ENCODE measurements at regions not wholly inside any gene's neighbourhood (a gene's known extent, or its start where the extent isn't known, plus 50 kb on each side); places are given as distances from the start of the nearest gene placed in this dataset.

GRCh38 chr6:93779086-93779841 lies 359.9 kb upstream of the EPHA7 start:
- TF ChIP-seq, protein P1, sequence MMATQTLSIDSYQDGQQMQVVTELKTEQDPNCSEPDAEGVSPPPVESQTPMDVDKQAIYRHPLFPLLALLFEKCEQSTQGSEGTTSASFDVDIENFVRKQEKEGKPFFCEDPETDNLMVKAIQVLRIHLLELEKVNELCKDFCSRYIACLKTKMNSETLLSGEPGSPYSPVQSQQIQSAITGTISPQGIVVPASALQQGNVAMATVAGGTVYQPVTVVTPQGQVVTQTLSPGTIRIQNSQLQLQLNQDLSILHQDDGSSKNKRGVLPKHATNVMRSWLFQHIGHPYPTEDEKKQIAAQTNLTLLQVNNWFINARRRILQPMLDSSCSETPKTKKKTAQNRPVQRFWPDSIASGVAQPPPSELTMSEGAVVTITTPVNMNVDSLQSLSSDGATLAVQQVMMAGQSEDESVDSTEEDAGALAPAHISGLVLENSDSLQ (IDR thresholded peaks at IDR 0.05): no peak
- TF ChIP-seq ZNF384 (IDR thresholded peaks at IDR 0.05): no peak
- no peak for TF ChIP-seq SUZ12 (IDR thresholded peaks at IDR 0.05)
- no peak for TF ChIP-seq LEF1 (IDR thresholded peaks at IDR 0.05; ENCODE audit: borderline replicate concordance)
- no peak; the same call in 1 of the 2 replicates for TF ChIP-seq L3MBTL2 (conservative IDR thresholded peaks at IDR 0.05)
- TF ChIP-seq FOXA1 (IDR thresholded peaks at IDR 0.05): no peak
- TF ChIP-seq BHLHE40 (IDR thresholded peaks at IDR 0.05; ENCODE audit: borderline replicate concordance): no peak
- no peak for TF ChIP-seq SP1 (IDR thresholded peaks at IDR 0.05)
- no peak for TF ChIP-seq FOXM1 (IDR thresholded peaks at IDR 0.05; ENCODE audit: borderline replicate concordance)
- no peak for TF ChIP-seq TARDBP (IDR thresholded peaks at IDR 0.05)
- no peak for TF ChIP-seq ELF4 (IDR thresholded peaks at IDR 0.05)
- TF ChIP-seq ARNT (IDR thresholded peaks at IDR 0.05): no peak
- CTCF ChIA-PET: interaction anchor here (0.7 kb wide), 1 partner anchor 10 kb away, joined by 3 read pairs; no protein-coding TSS in a partner anchor

DNA sequence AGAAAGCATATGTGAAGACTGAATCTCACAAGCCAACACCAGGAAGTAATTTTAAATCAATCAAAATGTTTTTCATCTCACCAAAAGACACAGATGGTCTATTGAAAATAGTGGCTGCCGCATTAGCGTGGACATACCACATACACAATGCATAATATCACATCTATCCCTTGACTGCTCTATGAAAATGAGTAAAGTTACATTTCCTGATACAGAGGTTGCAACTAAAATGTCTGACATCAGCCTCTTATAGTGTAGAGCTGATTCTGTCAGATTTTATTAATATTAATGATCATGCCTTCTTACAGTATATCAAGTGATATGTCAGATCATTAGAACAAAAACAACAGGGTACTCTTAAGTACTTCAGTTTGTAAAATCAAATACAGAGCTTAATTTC lies 339.8 kb upstream of the EPHA7 start:
- TF ChIP-seq NFRKB (IDR thresholded peaks at IDR 0.05): no peak
- no peak for TF ChIP-seq ARNT (IDR thresholded peaks at IDR 0.05)
- TF ChIP-seq ZNF384 (IDR thresholded peaks at IDR 0.05): no peak
- POLR2A ChIA-PET: no interaction called here
- CTCF ChIA-PET: no interaction called here
- no peak for DNase-seq (ENCODE audit: extremely low spot score)

More at GRCh38 chr6:93779086-93779841, 359.9 kb upstream of the EPHA7 start:
- no peak for DNase-seq (ENCODE audit: extremely low spot score)
- POLR2A ChIA-PET: no interaction called here

- TF ChIP-seq, protein P1 (IDR thresholded peaks at IDR 0.05): no peak
- TF ChIP-seq FOXM1 (IDR thresholded peaks at IDR 0.05; ENCODE audit: borderline replicate concordance) (no peak), HDGF (IDR thresholded peaks at IDR 0.05; ENCODE audit: borderline replicate concordance) (no peak), SP1 (IDR thresholded peaks at IDR 0.05) (no peak), TARDBP (IDR thresholded peaks at IDR 0.05) (no peak), BHLHE40 (IDR thresholded peaks at IDR 0.05; ENCODE audit: borderline replicate concordance) (no peak)
- ChIA-PET CTCF (no interaction called here), POLR2A (no interaction called here)
- no peak for DNase-seq (ENCODE audit: extremely low spot score)
These were observed 332.6 kb upstream of the EPHA7 start for GRCh38 chr6:93751969-93752368.

- TF ChIP-seq L3MBTL2 (conservative IDR thresholded peaks at IDR 0.05) (no peak), TARDBP (IDR thresholded peaks at IDR 0.05) (no peak), ELF4 (IDR thresholded peaks at IDR 0.05) (no peak), FOXA1 (IDR thresholded peaks at IDR 0.05) (no peak), LEF1 (IDR thresholded peaks at IDR 0.05; ENCODE audit: borderline replicate concordance) (no peak), ARNT (IDR thresholded peaks at IDR 0.05) (no peak), BHLHE40 (IDR thresholded peaks at IDR 0.05; ENCODE audit: borderline replicate concordance) (no peak), FOXM1 (IDR thresholded peaks at IDR 0.05; ENCODE audit: borderline replicate concordance) (no peak), HDGF (IDR thresholded peaks at IDR 0.05; ENCODE audit: borderline replicate concordance) (no peak), ZNF384 (IDR thresholded peaks at IDR 0.05) (no peak), FOXK2 (IDR thresholded peaks at IDR 0.05) (no peak), CTBP1 (IDR thresholded peaks at IDR 0.05; ENCODE audit: borderline replicate concordance) (no peak), SUZ12 (IDR thresholded peaks at IDR 0.05) (no peak), NFRKB (IDR thresholded peaks at IDR 0.05) (no peak), SP1 (IDR thresholded peaks at IDR 0.05) (no peak)
- TF ChIP-seq, protein P1 (IDR thresholded peaks at IDR 0.05): no peak
- ChIA-PET POLR2A (no interaction called here), CTCF (no interaction called here)
- no peak for DNase-seq (ENCODE audit: extremely low spot score)
These were observed 330.6 kb upstream of the EPHA7 start for GRCh38 chr6:93749930-93750329.

DNA sequence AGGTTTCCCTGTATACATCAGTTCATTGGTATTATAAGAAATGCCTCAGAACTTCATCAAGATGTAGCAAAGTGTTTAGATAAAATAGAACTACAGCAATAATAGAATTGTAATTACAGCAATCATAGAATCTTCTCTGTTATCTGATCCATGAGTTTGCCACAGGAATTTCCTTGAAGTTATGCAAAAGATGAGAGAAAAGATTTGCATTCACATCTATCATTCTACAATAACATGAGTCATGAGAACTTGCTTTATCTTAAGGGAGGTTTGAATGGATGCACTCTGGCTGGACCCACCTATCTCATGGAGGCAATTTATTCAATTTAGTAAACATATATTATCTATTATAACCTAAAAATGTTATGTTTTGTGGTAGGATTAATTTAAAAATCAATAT lies 329.8 kb upstream of the EPHA7 start:
- CTCF ChIA-PET: no interaction called here
- POLR2A ChIA-PET: no interaction called here
- TF ChIP-seq BHLHE40 (IDR thresholded peaks at IDR 0.05; ENCODE audit: borderline replicate concordance): no peak
- no peak for TF ChIP-seq ZNF384 (IDR thresholded peaks at IDR 0.05)
- TF ChIP-seq FOXM1 (IDR thresholded peaks at IDR 0.05; ENCODE audit: borderline replicate concordance): no peak
- no peak for TF ChIP-seq FOXK2 (IDR thresholded peaks at IDR 0.05)
- TF ChIP-seq LEF1 (IDR thresholded peaks at IDR 0.05; ENCODE audit: borderline replicate concordance): no peak
- TF ChIP-seq NFRKB (IDR thresholded peaks at IDR 0.05): no peak
- TF ChIP-seq SP1 (IDR thresholded peaks at IDR 0.05): no peak
- no peak for TF ChIP-seq ARNT (IDR thresholded peaks at IDR 0.05)
- TF ChIP-seq L3MBTL2 (conservative IDR thresholded peaks at IDR 0.05): no peak
- no peak for TF ChIP-seq SUZ12 (IDR thresholded peaks at IDR 0.05)
- TF ChIP-seq, protein P1 (IDR thresholded peaks at IDR 0.05): no peak
- TF ChIP-seq CTBP1 (IDR thresholded peaks at IDR 0.05; ENCODE audit: borderline replicate concordance): no peak
- TF ChIP-seq HDGF (IDR thresholded peaks at IDR 0.05; ENCODE audit: borderline replicate concordance): no peak
- TF ChIP-seq FOXA1 (IDR thresholded peaks at IDR 0.05): no peak
- no peak for TF ChIP-seq TARDBP (IDR thresholded peaks at IDR 0.05)
- TF ChIP-seq ELF4 (IDR thresholded peaks at IDR 0.05): no peak
- DNase-seq (ENCODE audit: extremely low spot score): no peak

DNA sequence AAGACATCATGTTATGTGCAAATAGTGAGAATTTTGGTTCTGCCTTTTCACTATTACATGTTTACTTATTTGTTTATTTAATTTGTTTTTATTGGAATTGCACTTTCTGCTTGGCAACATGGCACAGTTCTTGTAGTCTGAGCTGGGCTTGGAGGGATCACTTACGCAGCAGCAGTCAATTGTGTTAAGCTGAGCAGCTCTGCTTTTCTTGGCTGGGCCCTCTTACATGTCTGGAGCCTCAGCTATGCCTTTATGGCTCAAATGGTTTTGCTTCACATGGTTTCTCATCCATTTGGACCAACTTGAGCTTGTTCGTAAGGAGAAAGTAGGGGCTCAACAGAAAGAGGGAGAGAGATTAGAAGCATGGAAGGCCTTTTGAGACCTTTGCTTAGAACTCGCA lies 327.5 kb upstream of the EPHA7 start:
- POLR2A ChIA-PET: no interaction called here
- no peak for DNase-seq (ENCODE audit: extremely low spot score)
- TF ChIP-seq LEF1 (IDR thresholded peaks at IDR 0.05; ENCODE audit: borderline replicate concordance) (no peak), FOXK2 (IDR thresholded peaks at IDR 0.05) (no peak), ZNF384 (IDR thresholded peaks at IDR 0.05) (no peak), BHLHE40 (IDR thresholded peaks at IDR 0.05; ENCODE audit: borderline replicate concordance) (no peak), CTBP1 (IDR thresholded peaks at IDR 0.05; ENCODE audit: borderline replicate concordance) (no peak), ARNT (IDR thresholded peaks at IDR 0.05) (no peak), FOXA1 (IDR thresholded peaks at IDR 0.05) (no peak), SP1 (IDR thresholded peaks at IDR 0.05) (no peak), TARDBP (IDR thresholded peaks at IDR 0.05) (no peak), L3MBTL2 (conservative IDR thresholded peaks at IDR 0.05) (no peak), NFRKB (IDR thresholded peaks at IDR 0.05) (no peak), SUZ12 (IDR thresholded peaks at IDR 0.05) (no peak)
- TF ChIP-seq, protein P1 (IDR thresholded peaks at IDR 0.05): no peak
- CTCF ChIA-PET: no interaction called here
